Activated gamma-delta T cell (primary cell): ENCODE measurements at regions not wholly inside any gene's neighbourhood (a gene's known extent, or its start where the extent isn't known, plus 50 kb on each side); places are given as distances from the start of the nearest gene placed in this dataset.
A peak's percentile ranks its signal among the peaks of the same experiment; 100 is the strongest.
"Not testable (repeated sequence)": the region's sequence is repeated elsewhere in the genome, so short reads cannot be mapped to it uniquely, and the experiment has no call there.

ENCODE experiments used
- DNase-seq: peaks from one replicate; lab custom pipeline; 2025; lab: John Stamatoyannopoulos, UW

- no peak for DNase-seq
Observed at GRCh38 chr4:152063621-152064240, 302.9 kb upstream of the GATB start.

GRCh38 chr4:152062936-152063620 lies 302.3 kb upstream of the GATB start:
- DNase-seq, result no peak

- DNase-seq, result no peak
Observed at GRCh38 chr4:152054731-152055130, 293.9 kb upstream of the GATB start.

GRCh38 chr4:152052451-152053057 lies 291.7 kb upstream of the GATB start:
- no peak for DNase-seq

- DNase-seq, result not testable (repeated sequence)
Observed at GRCh38 chr4:152051332-152051731, 290.5 kb upstream of the GATB start.

GRCh38 chr4:152050106-152050505 lies 289.3 kb upstream of the GATB start:
- DNase-seq, result no peak

- no peak for DNase-seq
Observed at GRCh38 chr4:152047451-152047850, 286.6 kb upstream of the GATB start.

- DNase-seq, result peak; percentile 5
Observed at GRCh38 chr4:152045807-152046571, 285.2 kb upstream of the GATB start.

- no peak for DNase-seq
Observed at GRCh38 chr4:152045449-152045806, 284.6 kb upstream of the GATB start.

GRCh38 chr4:152044331-152045036 lies 283.7 kb upstream of the GATB start:
- DNase-seq, result no peak

- no peak for DNase-seq
Observed at GRCh38 chr4:152041295-152041694, 280.5 kb upstream of the GATB start.

GRCh38 chr4:152039691-152040090 lies 278.9 kb upstream of the GATB start:
- no peak for DNase-seq

GRCh38 chr4:152039023-152039481 lies 278.2 kb upstream of the GATB start:
- no peak for DNase-seq

GRCh38 chr4:152038238-152038637 lies 277.4 kb upstream of the GATB start:
- DNase-seq, result no peak

- DNase-seq, result no peak
Observed at GRCh38 chr4:152037435-152037834, 276.6 kb upstream of the GATB start.

- no peak for DNase-seq
Observed at GRCh38 chr4:152033621-152034020, 272.8 kb upstream of the GATB start.

- DNase-seq, result no peak
Observed at GRCh38 chr4:152032722-152033131, 271.9 kb upstream of the GATB start.

GRCh38 chr4:152029631-152030030 lies 268.8 kb upstream of the GATB start:
- DNase-seq, result no peak

GRCh38 chr4:152028131-152028530 lies 267.3 kb upstream of the GATB start:
- no peak for DNase-seq

- DNase-seq, result no peak
Observed at GRCh38 chr4:152024881-152025280, 264.1 kb upstream of the GATB start.

- no peak for DNase-seq
Observed at GRCh38 chr4:152023674-152024073, 262.9 kb upstream of the GATB start.

- DNase-seq, result no peak
Observed at GRCh38 chr4:152022543-152022942, 261.7 kb upstream of the GATB start.
